ENCODE measurements at regions not wholly inside any gene's neighbourhood (a gene's known extent, or its start where the extent isn't known, plus 50 kb on each side); places are given as distances from the start of the nearest gene placed in this dataset.

DNA sequence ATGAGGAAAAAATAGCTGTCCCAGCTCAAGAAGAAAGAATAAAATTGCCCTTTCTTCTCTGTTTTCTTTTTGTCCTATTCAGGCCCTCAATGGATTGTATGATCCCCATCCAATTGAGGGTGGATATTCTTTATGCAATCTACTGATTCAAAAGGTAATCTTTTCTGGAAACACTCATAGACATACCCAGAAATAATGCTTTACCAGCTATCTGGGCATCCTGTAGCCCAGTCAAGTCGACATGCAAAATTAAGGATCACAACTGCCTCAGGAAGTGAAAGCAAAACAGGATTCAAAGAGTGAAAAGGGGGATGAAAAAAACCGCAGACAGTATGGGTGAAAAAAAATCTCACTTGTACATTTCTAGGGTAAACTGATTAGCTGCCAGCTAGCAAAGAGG, 410.1 kb downstream of the TBC1D32 start:
- no peak for DNase-seq

DNA sequence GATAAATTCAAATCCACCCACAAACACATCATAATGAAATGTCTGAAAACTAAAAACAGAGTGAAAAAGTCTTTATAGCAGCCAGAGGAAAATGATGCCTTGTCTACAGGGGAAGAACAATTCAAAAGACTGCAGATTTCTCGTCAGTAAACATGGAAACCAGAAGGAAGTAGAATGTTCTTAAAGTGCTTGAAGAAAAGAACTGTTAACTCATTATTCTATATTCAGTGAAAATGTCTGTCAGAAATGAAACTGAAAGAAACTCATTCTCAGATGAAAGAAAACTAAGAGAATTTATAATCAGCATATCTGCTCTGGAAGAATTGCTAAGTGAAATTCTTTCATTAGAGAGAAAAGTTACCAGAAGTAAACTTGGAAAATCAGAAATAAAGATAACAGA, 416.1 kb downstream of the TBC1D32 start:
- DNase-seq, result no peak

GRCh38 chr6:120916844-120917243, 417.4 kb downstream of the TBC1D32 start:
- DNase-seq, result no peak

GRCh38 chr6:120913486-120913885, 420.8 kb downstream of the TBC1D32 start:
- DNase-seq, result no peak

DNA sequence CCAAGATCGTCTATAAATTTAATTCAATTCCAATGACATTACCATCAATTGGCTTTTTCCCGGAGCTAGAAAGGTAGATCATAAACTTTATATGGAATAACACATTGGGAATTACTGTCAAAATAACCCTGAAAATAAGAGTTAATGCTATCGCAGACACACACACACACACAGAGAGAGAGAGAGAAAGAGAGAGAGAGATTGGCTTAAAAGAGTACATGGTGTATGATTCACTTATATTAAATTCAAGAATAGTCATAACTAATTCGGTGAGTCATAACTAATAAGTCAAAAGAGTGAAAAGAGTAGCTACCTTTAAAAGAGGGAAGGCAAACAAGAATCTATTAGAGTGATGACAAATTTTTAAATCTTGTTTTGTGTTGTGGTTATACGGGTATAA, 425.5 kb downstream of the TBC1D32 start:
- DNase-seq, result no peak

DNA sequence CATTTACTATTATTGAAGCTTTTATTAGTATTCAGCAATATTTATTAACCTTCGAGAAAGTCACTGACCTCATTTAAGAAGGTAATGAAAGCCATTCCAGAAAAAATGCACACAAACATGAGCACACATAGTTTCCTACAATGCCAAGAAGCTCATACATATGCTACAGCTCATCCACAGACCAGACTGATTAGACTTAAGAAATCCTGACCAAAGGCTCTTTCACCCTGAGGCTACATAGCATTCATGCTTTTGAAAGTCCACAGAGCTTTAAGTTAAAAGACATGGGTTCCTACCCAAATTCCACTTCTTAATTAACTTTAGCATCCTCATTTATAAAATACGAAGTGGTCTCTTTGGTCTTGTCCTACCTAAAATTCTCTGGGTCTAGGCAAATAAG, 430.4 kb downstream of the TBC1D32 start:
- DNase-seq, result no peak

- no peak for DNase-seq
Observed at GRCh38 chr6:120899932-120900331, 434.3 kb downstream of the TBC1D32 start.

GRCh38 chr6:120894077-120894476, 440.2 kb downstream of the TBC1D32 start:
- DNase-seq, result no peak

GRCh38 chr6:120876931-120877330, 457.3 kb downstream of the TBC1D32 start:
- no peak for DNase-seq

GRCh38 chr6:120876424-120876823, 457.9 kb downstream of the TBC1D32 start:
- DNase-seq, result no peak

DNA sequence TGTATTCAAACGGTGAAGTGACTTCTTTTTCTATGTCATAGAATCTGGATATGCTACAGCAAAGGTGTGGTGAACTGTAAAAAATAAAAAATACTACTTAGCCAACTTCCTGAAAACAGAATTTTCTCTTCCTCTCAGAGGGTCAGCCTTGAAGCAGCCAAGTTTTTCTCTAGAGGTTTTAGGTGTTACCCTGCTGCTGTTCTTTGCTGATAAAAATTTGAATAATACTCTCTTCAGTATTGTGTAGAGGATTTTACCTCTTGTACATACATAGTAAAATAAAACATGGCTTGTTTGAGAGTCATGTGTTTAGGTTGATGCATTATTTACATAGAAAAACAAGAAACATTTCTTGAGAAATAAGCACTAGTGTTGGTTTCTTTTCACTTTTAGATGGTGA, 458.4 kb downstream of the TBC1D32 start:
- no peak for DNase-seq

DNA sequence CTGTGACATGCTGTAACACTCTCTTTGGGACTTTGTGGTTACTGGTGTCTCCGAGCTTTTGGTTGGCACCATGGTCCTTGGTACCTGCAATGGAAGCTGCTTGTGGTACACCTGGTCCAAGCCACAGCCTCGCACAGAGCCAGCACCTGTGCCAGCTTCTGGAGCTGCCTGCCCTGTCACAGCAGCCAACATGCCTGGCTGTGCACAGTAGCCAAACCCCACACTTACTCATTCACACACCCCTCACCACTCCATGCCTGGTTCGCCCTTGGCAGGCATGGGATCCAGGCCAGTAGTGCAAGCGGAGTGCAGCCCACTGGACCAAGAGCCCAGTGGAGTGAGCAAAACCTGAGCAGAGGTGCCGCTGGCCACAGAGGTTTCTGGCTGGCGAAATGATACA, 459.9 kb downstream of the TBC1D32 start:
- DNase-seq, result no peak

DNA sequence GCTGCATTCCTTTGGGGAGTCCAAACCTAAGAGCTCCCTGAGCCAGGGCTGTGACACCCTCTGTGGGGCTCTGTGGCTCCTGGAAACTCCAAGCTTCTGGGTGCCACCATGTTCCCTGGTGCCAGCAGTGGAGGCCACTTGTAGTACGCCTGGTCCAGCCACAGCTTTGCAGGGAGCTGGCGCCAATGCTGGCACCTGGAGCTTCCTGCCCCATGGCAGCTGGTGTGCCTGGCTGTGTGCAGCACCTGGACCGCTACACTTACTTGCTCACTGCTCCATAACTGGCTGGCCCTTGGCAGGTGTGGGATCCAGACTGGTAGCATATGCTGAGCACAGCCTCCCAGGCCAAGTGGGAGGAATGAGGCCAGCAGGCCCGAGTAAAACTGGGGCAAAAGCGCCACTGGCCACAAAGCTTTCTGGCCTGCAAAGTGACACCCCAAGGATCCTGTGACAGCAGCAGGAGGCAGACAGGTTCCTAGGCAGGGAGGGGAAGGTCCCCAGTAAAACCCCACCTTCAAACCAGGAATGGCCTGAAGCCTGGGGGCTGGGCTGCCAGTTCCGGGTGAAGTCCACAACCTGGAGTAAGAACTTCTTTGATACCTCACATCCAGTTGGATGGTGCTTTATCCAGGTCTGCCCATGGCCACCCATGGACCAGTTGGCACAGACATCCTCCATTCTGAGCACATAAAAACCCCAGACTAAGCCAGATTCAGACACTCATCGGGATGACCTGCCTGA, 461.0 kb downstream of the TBC1D32 start:
- no peak for DNase-seq

DNA sequence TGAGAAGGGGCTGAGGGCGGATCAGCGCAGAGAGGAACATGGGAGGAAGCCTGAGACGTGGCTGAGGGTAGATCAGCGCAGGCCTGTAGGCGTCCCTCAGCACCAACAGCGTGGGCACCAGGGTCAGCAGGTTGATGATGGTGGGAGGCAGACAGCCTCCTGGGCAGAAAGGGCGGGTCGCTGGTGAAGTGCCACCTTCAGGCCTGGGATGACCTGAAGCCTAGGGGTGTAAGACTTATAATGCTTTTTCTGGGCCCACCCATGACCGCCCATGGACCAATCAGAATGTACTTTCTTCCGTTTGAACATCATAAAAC, 462.1 kb downstream of the TBC1D32 start:
- DNase-seq, result no peak

DNA sequence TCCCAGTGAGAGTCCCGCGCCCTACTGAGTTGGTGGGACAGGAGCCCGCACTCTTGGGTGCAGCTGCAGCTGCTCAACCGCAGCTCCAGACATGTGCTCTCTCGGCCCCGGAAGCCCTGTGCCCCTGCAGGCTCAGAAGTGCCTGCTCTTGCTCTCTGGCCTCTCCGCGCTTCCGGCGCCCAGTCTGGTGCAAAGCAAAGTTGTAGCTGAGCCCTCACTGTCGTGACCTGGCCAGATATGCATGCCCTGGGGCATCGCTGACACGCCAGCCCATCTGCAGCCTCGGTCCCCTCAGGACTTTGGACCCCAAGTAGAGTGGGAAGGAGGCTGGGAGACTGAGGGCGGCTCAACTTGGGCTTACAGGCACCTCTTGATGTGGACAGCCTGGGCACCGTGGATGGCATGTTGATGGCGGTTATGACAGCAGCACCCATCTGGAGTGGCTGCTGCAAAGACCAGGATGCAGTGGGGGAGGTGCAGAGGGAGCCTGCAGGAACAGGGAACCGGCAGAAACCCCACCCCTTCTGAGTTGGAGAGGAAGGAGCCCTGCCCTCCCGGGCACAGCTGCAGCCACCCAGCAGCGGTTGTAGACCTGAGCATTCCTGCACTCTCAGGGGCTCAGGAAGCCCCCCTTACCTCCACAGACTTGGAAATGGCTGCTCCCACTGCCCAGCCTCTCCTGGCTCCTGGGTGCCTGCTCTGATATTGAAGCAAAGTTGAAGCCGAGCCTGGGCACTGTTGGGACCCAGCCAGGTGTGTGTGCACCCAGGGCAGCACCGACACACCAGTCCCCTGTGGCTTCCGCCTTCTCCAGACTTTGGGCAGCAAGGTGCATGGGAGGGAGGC, 462.6 kb downstream of the TBC1D32 start:
- DNase-seq, result no peak

DNA sequence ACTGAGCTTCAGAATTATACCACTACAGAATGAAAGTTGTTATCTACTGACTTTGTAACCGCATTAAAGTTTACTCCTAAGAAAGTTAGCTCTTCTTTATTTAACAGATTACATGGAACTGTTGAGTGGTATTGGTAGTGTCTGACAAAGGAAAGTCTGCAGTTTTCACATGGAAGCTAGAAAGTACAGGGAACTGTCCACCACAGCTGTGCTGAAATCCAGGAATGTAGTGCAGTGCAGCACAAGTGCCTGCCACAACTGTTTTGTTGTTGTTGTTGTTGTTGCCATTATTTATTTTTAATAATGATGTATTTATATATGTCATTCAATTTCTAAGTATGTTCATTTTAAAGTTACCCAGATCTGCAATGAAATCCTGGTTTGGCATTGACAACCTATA, 464.9 kb downstream of the TBC1D32 start:
- DNase-seq, result no peak

DNA sequence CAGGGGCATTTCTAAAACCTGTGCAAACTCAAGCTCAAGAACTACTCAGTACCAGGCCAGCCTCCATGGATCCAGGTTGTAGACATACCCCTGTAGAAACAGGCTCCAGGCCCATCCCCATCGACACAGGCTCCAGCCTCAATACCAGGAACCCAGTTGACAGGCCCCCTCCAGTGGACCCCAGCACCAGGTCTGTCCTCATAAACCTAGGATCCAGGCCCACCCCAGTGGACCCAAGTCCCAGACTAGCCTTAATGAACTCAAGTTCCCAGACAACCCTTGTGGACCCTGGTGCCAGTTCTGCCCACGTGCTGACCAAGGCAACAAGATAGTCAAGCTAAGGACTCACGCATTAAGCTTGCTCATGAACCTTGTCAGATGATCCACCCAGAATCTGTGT, 476.9 kb downstream of the TBC1D32 start:
- no peak for DNase-seq

- DNase-seq, result no peak
Observed at GRCh38 chr6:120854583-120854982, 479.7 kb downstream of the TBC1D32 start.

DNA sequence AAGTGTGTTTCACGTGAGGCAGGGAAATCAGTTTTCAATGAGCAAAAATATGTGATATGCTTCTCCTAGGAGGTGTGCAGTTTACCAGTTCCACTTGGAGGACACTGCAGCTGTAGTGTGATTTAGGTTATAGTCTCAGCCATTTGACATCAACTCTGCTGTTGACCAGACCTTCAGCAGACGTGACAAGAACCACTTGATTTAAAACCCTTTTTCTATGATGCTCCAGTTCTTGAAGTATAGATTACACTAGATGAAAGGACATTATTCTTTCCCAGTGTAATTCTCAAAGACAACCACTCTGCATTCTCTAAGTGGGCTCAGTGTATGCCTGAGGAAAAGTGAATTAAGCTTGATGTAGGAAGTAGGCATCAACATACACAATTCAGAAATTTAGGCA, 480.8 kb downstream of the TBC1D32 start:
- DNase-seq, result no peak

DNA sequence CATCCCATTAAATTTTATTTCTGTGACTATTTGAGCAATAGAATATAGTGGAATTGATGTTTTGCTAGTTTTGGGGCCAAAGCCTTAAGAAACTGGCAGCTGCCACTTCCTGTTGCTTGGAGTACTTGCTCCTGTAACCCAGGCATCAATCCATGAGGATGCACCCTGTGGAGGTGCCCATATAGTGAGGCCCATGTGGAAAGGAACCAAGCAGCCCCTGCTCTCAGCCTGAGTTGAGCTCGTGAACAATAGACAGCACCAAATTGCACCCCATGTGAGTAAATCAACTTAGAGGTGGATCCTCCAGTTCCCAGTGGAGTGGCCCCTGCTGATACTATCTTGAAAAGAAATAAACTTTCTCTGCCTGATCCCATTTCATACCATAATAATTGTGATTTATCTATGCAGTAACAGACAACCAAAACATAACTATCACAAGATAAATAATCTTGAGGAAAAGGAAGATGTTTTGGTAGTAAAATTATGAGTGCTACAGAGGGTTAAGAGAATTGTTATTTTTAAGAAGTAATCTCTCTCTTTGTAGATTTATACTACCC, 481.9 kb downstream of the TBC1D32 start:
- DNase-seq, result no peak

GRCh38 chr6:120826253-120826652, 508.0 kb downstream of the TBC1D32 start:
- DNase-seq, result no peak

DNA sequence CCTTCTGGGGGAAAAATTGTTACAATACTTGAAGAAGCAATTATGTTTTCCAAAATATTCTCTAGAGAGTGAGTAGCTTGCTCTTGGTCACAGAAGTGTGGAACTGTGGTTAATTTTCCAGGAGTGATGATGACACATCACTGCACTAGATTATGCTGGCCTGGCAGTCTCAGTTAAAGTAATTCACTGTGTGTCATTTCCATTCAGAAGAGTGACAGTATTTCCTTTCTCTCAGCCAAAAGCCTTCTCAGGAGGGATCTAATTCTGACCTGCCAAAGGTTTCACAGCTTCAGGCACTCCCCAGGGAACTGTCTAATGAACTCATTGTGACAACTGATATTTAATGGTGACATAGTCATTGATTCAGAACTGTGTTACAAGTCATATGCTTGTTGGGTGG, 517.5 kb downstream of the TBC1D32 start:
- no peak for DNase-seq

GRCh38 chr6:120805276-120805675, 529.0 kb downstream of the TBC1D32 start:
- DNase-seq, result no peak

- DNase-seq, result no peak
Observed at GRCh38 chr6:120804612-120805011, 529.7 kb downstream of the TBC1D32 start.

All from retina (tissue), 1 donor.